Suprapubic skin (tissue), 4 donors: ENCODE measurements at regions not wholly inside any gene's neighbourhood (a gene's known extent, or its start where the extent isn't known, plus 50 kb on each side); places are given as distances from the start of the nearest gene placed in this dataset.

ENCODE experiments used
- DNase-seq, 2 donors: peaks; one replicate each; pipeline ENCODE4 v3.0.0-alpha.2; 2019; ENCODE audit warnings: low spot score in 2 of 2
- H3K27ac ChIP-seq: fragments of 200-600 bp; sonication (generic); one replicate; pipeline ENCODE4 v1.5.1; 2019
- H3K27me3 ChIP-seq: fragments of 200-600 bp; sonication (generic); one replicate; pipeline ENCODE4 v1.5.1; 2019
- H3K36me3 ChIP-seq: fragments of 200-600 bp; sonication (generic); one replicate; pipeline ENCODE4 v1.5.1; 2019
- H3K4me1 ChIP-seq: fragments of 200-600 bp; sonication (generic); one replicate; pipeline ENCODE4 v1.5.1; 2019
- H3K4me3 ChIP-seq: fragments of 200-600 bp; sonication (generic); one replicate; pipeline ENCODE4 v1.5.1; 2019; ENCODE audit warnings: mild to moderate bottlenecking
- H3K9me3 ChIP-seq: fragments of 200-600 bp; sonication (generic); one replicate; pipeline ENCODE4 v1.5.1; 2019
- EP300 ChIP-seq: sonication (generic); formaldehyde crosslinking; IDR thresholded peaks from one replicate; pipeline ENCODE4 v1.6.1; 2017; ENCODE audit warnings: antibody characterized with exemption
- POLR2A ChIP-seq, 2 donors: fragments of 450-650 bp; IDR thresholded peaks; one replicate each; pipeline ENCODE4 v1.6.1; 2017; ENCODE audit warnings: antibody characterized with exemption in 2 of 2, mild to moderate bottlenecking in 2 of 2, moderate library complexity in 2 of 2
- POLR2AphosphoS5 ChIP-seq, 3 donors: sonication (generic); formaldehyde crosslinking; IDR thresholded peaks; one replicate each; pipeline ENCODE4 v1.6.1; 2017; ENCODE audit warnings: antibody characterized with exemption in 3 of 3
- WGBS: methylation state at CpG from one replicate; pipeline ENCODE4 v1.1.5; 2018; 5-methylcytosine and 5-hydroxymethylcytosine counted together
- TF ChIP-seq, protein P1 (sequence below), 2 donors: fragments of 200-600 bp in 1 of 2; fragments of 450-650 bp in 1 of 2; sonication (generic) in 1 of 2; IDR thresholded peaks; one replicate each; pipeline ENCODE4 v1.5.1; 2016 to 2019; ENCODE audit warnings: antibody characterized with exemption in 2 of 2, mild to moderate bottlenecking in 1 of 2, moderate library complexity in 1 of 2

DNA sequence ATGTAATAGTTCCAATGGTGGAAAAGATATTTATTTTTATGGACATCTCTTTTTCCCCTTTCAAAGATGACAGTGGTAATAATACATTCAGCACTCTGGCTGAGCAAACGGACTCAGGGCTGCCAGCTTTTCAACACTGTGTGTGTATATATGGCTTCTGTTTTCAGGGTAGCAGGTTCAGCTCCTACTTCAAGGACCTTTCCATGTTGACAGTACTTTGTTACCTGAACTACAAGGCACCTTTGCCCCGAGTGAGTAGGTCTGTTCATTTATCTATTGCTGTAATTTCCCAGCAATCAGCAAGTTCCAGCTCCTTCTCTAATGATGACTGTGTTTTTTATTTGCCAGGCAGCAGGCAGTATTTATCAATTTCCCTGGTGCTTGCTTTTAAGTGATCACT is 387.4 kb upstream of the KIF2A start:
- WGBS = 62% methylated on average over 2 of the region's 2 CpGs
- TF ChIP-seq, protein P1, sequence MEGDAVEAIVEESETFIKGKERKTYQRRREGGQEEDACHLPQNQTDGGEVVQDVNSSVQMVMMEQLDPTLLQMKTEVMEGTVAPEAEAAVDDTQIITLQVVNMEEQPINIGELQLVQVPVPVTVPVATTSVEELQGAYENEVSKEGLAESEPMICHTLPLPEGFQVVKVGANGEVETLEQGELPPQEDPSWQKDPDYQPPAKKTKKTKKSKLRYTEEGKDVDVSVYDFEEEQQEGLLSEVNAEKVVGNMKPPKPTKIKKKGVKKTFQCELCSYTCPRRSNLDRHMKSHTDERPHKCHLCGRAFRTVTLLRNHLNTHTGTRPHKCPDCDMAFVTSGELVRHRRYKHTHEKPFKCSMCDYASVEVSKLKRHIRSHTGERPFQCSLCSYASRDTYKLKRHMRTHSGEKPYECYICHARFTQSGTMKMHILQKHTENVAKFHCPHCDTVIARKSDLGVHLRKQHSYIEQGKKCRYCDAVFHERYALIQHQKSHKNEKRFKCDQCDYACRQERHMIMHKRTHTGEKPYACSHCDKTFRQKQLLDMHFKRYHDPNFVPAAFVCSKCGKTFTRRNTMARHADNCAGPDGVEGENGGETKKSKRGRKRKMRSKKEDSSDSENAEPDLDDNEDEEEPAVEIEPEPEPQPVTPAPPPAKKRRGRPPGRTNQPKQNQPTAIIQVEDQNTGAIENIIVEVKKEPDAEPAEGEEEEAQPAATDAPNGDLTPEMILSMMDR (IDR thresholded peaks at IDR 0.05) = no peak
- TF ChIP-seq POLR2AphosphoS5 (IDR thresholded peaks at IDR 0.05) (no peak), POLR2A (IDR thresholded peaks at IDR 0.05) (no peak)
- H3K9me3 ChIP-seq = no peaks in the 10 kb centered on the region
- H3K27ac ChIP-seq = no peak overlapping the region
- no peaks in the 10 kb centered on the region for H3K27me3 ChIP-seq
- peaks cover 3% of the 10 kb centered on the region for H3K4me1 ChIP-seq
- H3K36me3 ChIP-seq = no peaks in the 10 kb centered on the region
- no peak for DNase-seq
- H3K4me3 ChIP-seq = no peak overlapping the region

DNA sequence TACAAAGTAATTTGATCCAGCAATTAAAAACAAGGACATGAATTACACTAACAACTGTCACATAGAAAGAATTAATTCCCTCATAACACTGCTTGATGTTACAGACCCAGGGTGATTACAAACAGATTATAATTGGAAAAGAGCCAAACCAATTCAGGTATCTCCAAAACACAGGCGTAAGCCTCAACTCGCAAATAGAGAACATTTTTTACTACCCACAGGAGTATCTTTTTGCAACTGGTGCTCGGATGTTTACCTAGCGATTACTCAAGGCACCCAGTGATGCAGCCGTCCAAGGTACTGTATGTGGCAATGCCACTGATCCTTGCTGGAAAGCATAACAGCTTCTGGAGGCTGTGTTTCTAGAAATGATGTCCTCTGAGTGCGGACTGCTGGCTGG is 386.1 kb upstream of the KIF2A start:
- 79% methylated on average over 6 of the region's 6 CpGs for WGBS
- no peaks in the 10 kb centered on the region for H3K36me3 ChIP-seq
- no peaks in the 10 kb centered on the region for H3K9me3 ChIP-seq
- H3K4me1 ChIP-seq = peaks cover 3% of the 10 kb centered on the region
- no peak overlapping the region for H3K27ac ChIP-seq
- TF ChIP-seq EP300 = no peak
- TF ChIP-seq POLR2AphosphoS5 (IDR thresholded peaks at IDR 0.05) = no peak
- no peak for TF ChIP-seq POLR2A (IDR thresholded peaks at IDR 0.05)
- TF ChIP-seq, protein P1 (IDR thresholded peaks at IDR 0.05) = no peak
- DNase-seq = no peak
- H3K27me3 ChIP-seq = no peaks in the 10 kb centered on the region
- H3K4me3 ChIP-seq = no peak overlapping the region

DNA sequence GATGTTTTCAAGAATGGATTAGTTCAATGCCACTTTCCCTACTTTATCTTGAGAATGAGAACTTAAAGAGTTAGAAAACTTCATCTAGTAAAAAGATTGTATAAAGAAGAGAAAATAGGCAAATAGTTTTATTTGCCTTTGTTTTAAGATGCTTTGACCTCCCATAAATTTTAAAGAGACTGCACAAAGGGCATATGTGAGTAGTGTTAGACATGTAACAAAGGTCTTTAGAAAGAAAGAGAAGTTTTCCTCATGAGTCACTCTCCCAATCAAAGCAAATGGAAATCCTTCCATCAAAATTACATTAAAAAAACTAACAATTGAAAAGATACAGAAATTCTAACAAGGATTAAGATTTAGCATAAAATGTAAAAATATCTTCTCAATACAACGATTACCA is 381.8 kb upstream of the KIF2A start:
- no peaks in the 10 kb centered on the region for H3K27me3 ChIP-seq
- 85% methylated on average over 1 of the region's 1 CpG for WGBS

DNA sequence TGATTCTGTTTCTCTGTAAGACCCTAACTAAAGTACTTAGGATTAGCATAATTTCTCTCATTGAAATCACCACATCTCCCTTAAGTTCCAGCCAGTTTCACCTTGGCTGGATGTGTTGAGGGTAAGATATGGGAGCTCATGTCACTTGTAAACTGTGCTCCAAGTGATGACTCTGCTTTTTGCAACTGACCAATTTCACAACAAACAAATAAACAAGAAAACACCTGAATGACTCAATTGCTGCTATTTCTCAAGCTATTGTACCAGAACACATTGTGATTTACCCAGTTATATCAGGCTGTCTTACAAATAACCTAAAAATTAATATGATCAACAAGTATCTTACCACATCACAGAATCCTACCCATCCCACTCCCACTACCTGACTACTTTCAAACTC is 379.1 kb upstream of the KIF2A start:
- TF ChIP-seq EP300 (no peak), POLR2A (IDR thresholded peaks at IDR 0.05) (no peak), POLR2AphosphoS5 (IDR thresholded peaks at IDR 0.05) (no peak)
- TF ChIP-seq, protein P1 (IDR thresholded peaks at IDR 0.05) = no peak

More for the DNA sequence above, 381.8 kb upstream of the KIF2A start:
- Histone ChIP-seq H3K27ac (no peak overlapping the region), H3K4me3 (no peak overlapping the region), H3K9me3 (no peaks in the 10 kb centered on the region), H3K4me1 (no peaks in the 10 kb centered on the region), H3K36me3 (no peaks in the 10 kb centered on the region)
- TF ChIP-seq POLR2AphosphoS5 (IDR thresholded peaks at IDR 0.05) (no peak), POLR2A (IDR thresholded peaks at IDR 0.05) (no peak), EP300 (no peak)
- TF ChIP-seq, protein P1 (IDR thresholded peaks at IDR 0.05) = no peak
- no peak for DNase-seq

DNA sequence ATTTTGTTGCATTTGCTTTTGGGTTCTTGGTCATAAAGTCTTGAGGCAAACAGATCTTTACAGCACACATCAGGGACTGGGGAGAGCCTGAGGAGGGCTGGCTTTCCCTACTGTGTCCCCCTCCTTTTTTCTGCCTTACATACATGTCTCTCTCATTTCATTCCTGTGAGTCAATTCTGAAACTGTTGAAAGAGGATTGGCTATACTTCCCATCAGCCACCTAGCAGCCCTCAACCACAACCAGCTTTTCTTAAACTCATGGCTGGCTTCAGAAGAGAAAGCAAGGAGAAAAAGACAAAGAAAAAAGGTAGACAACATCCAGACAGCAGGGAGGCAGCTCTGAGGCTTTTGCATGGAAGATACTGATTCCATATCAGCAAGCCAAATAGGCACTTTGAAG is 374.8 kb upstream of the KIF2A start:
- Histone ChIP-seq H3K4me3 (no peak overlapping the region), H3K27ac (no peak overlapping the region), H3K9me3 (no peaks in the 10 kb centered on the region), H3K4me1 (peaks cover 8% of the 10 kb centered on the region), H3K36me3 (no peaks in the 10 kb centered on the region), H3K27me3 (no peaks in the 10 kb centered on the region)
- TF ChIP-seq EP300 = no peak
- no peak for DNase-seq

More for the DNA sequence above, 379.1 kb upstream of the KIF2A start:
- Histone ChIP-seq H3K4me3 (no peak overlapping the region), H3K9me3 (no peaks in the 10 kb centered on the region), H3K27ac (no peak overlapping the region), H3K36me3 (no peaks in the 10 kb centered on the region), H3K4me1 (no peaks in the 10 kb centered on the region), H3K27me3 (no peaks in the 10 kb centered on the region)
- no peak for DNase-seq

DNA sequence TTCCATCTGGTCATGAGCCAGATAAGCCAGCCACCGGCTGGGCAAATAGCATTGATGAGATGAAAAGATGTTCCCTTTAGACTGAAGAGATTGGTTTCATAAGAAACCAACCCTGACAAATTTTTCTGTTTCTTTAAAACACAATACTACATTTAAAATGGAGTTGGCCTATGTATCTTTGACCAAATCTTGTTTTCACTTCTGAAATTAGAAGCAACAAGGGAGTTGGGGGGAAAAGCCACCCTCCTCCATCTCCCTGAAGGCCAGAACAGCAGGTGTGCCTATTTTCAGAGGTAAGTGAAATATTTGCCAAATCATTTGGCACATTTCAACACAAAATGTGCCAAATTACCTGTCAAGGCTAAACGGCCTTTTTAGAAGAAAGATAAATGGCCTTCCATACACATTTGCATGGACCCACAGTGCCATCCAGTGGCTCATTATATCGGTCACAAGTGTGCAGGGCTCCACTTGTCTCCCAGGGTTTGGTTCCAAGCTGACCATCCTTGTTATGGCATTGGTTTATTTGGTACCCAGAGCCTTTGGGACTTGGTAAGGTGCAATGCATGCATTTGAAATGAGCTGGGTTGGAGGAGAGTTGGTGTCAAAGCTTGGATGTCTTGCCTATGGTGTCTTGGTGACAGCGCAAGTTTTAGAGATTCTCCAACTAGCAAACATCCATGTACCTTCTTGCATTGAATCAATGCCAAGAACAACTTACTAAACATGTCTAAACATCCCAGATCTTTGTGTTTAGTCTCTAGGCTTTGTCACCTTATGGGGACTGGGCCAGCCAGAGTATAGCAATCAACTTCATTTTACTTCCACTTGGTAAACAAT is 372.0 kb upstream of the KIF2A start:
- H3K27ac ChIP-seq = no peak overlapping the region
- H3K27me3 ChIP-seq = no peaks in the 10 kb centered on the region
- H3K4me3 ChIP-seq = no peak overlapping the region
- no peaks in the 10 kb centered on the region for H3K36me3 ChIP-seq
- DNase-seq = no peak
- 13% methylated on average over 4 of the region's 4 CpGs for WGBS
- TF ChIP-seq, protein P1 (IDR thresholded peaks at IDR 0.05) = peak; percentile 30 to 58
- no peak for TF ChIP-seq POLR2A (IDR thresholded peaks at IDR 0.05)
- peaks cover 8% of the 10 kb centered on the region for H3K4me1 ChIP-seq
- no peaks in the 10 kb centered on the region for H3K9me3 ChIP-seq
